ENCODE measurements at regions not wholly inside any gene's neighbourhood (a gene's known extent, or its start where the extent isn't known, plus 50 kb on each side); places are given as distances from the start of the nearest gene placed in this dataset.

GRCh38 chr4:3853388-3854035 lies 87.3 kb downstream of the ADRA2C start:
- intact Hi-C loops (cut with DNase I): no loop called here
- H3K9ac ChIP-seq (ENCODE audit: low read depth in 2 of 2, low read length in 2 of 2): no peak overlapping the region
- no peaks in the 10 kb centered on the region for H3K4me1 ChIP-seq
- no peaks in the 10 kb centered on the region for H3K27me3 ChIP-seq
- H3K4me3 ChIP-seq: no peak overlapping the region
- no peak for DNase-seq
- no peaks in the 10 kb centered on the region for H3K9me3 ChIP-seq
- H3K27ac ChIP-seq: no peak overlapping the region
- no peaks in the 10 kb centered on the region for H3K36me3 ChIP-seq
- no peak for TF ChIP-seq CTCF (IDR thresholded peaks at IDR 0.05)

- no peaks in the 10 kb centered on the region for H3K27me3 ChIP-seq
- H3K9ac ChIP-seq (ENCODE audit: low read depth in 2 of 2, low read length in 2 of 2): no peak overlapping the region
- DNase-seq: no peak
- no peak overlapping the region for H3K4me3 ChIP-seq
- H3K27ac ChIP-seq: no peak overlapping the region
- intact Hi-C loops (cut with DNase I): no loop called here
- no peaks in the 10 kb centered on the region for H3K36me3 ChIP-seq
- TF ChIP-seq CTCF (IDR thresholded peaks at IDR 0.05): no peak
- H3K4me1 ChIP-seq: no peaks in the 10 kb centered on the region
- no peaks in the 10 kb centered on the region for H3K9me3 ChIP-seq
Measured at GRCh38 chr4:3854661-3855060, 88.5 kb downstream of the ADRA2C start.

- H3K4me3 ChIP-seq: no peak overlapping the region
- no peak overlapping the region for H3K9ac ChIP-seq (ENCODE audit: low read depth in 2 of 2, low read length in 2 of 2)
- intact Hi-C loops (cut with DNase I): no loop called here
- no peak for DNase-seq
- TF ChIP-seq CTCF (IDR thresholded peaks at IDR 0.05): no peak
- no peak overlapping the region for H3K27ac ChIP-seq
- H3K9me3 ChIP-seq: no peaks in the 10 kb centered on the region
- no peaks in the 10 kb centered on the region for H3K36me3 ChIP-seq
- H3K27me3 ChIP-seq: no peaks in the 10 kb centered on the region
- no peaks in the 10 kb centered on the region for H3K4me1 ChIP-seq
Measured at GRCh38 chr4:3855646-3856045, 89.5 kb downstream of the ADRA2C start.

GRCh38 chr4:3856604-3857204 lies 90.5 kb downstream of the ADRA2C start:
- no peaks in the 10 kb centered on the region for H3K4me1 ChIP-seq
- H3K36me3 ChIP-seq: no peaks in the 10 kb centered on the region
- intact Hi-C loops (cut with DNase I): no loop called here
- no peak for DNase-seq
- H3K27me3 ChIP-seq: no peaks in the 10 kb centered on the region
- H3K27ac ChIP-seq: no peak overlapping the region
- TF ChIP-seq CTCF (IDR thresholded peaks at IDR 0.05): no peak
- no peak overlapping the region for H3K9ac ChIP-seq (ENCODE audit: low read depth in 2 of 2, low read length in 2 of 2)
- no peaks in the 10 kb centered on the region for H3K9me3 ChIP-seq
- H3K4me3 ChIP-seq: no peak overlapping the region

GRCh38 chr4:3857269-3857926 lies 91.2 kb downstream of the ADRA2C start:
- intact Hi-C loops (cut with DNase I): no loop called here
- no peak for DNase-seq
- Histone ChIP-seq H3K27ac (no peak overlapping the region), H3K27me3 (no peaks in the 10 kb centered on the region), H3K4me1 (no peaks in the 10 kb centered on the region), H3K9ac (ENCODE audit: low read depth in 2 of 2, low read length in 2 of 2) (no peak overlapping the region), H3K4me3 (no peak overlapping the region), H3K9me3 (no peaks in the 10 kb centered on the region), H3K36me3 (no peaks in the 10 kb centered on the region)
- TF ChIP-seq CTCF (IDR thresholded peaks at IDR 0.05): no peak

Measured in colonic mucosa (tissue), 4 donors.